Ascending aorta (tissue), 2 donors: ENCODE measurements at regions not wholly inside any gene's neighbourhood (a gene's known extent, or its start where the extent isn't known, plus 50 kb on each side); places are given as distances from the start of the nearest gene placed in this dataset.

Experiments used
- DNase-seq, 2 donors: peaks; one replicate each; pipeline ENCODE4 v3.0.0-alpha.2; 2019; ENCODE audit warnings: low spot score in 2 of 2
- H3K27ac ChIP-seq, 2 donors: fragments of 200-600 bp; sonication (generic); one replicate each; pipeline ENCODE4 v1.5.1; 2016 to 2017; ENCODE audit warnings: mild to moderate bottlenecking in 1 of 2
- H3K27me3 ChIP-seq: fragments of 200-600 bp; sonication (generic); one replicate; pipeline ENCODE4 v1.5.1; 2017
- H3K36me3 ChIP-seq, 2 donors: fragments of 200-600 bp; sonication (generic); one replicate each; pipeline ENCODE4 v1.5.1; 2016
- H3K4me1 ChIP-seq, 2 donors: fragments of 200-600 bp; sonication (generic); one replicate each; pipeline ENCODE4 v1.5.1; 2016 to 2017; ENCODE audit warnings: mild to moderate bottlenecking in 1 of 2
- H3K4me3 ChIP-seq, 2 donors: fragments of 200-600 bp; sonication (generic); one replicate each; pipeline ENCODE4 v1.5.1; 2016 to 2017; ENCODE audit warnings: mild to moderate bottlenecking in 1 of 2
- H3K9me3 ChIP-seq, 2 donors: fragments of 200-600 bp; sonication (generic); one replicate each; pipeline ENCODE4 v1.5.1; 2016
- intact Hi-C: fragments of 100-400 bp; cut with DNase I; formaldehyde crosslinking; loops from one replicate; pipeline ENCODE4 v1.15.1; 2023
- TF ChIP-seq, protein P1 (sequence below), 3 experiments: fragments of 200-600 bp in 2 of 3; fragments of 450-650 bp in 1 of 3; sonication (generic) in 2 of 3; IDR thresholded peaks; one replicate each; pipeline ENCODE4 v1.5.1; 2016 to 2019; ENCODE audit warnings: antibody characterized with exemption in 3 of 3, mild to moderate bottlenecking in 1 of 3, moderate library complexity in 1 of 3

DNA sequence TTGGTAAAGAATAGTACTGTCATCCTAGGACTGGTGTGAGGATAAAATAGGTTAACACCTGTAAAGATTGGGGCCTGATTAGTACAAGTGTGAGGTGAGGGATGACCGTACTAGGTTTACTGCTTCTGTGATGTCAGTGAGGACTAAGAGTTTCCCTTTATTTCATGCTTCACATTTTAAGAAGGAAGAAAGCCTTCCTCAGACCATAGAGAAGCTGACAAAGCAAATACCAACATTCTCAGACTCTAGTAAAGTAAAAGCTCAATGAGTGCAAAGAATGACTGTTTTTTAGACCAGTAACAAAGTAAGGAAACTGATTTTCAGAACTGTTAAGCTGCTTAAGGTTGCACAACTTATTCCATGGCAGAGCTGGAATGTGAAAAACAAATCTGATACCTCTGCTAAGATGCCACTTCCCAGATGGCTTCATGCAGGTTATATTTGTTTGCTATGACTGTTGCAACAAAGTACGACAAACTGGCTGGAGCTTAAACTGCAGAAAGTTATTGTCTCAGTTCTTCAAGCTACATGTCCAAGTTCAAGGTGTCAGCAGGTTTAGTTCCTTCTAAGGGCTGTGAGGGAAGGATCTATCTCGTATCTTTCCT is 354.9 kb downstream of the RSL24D1 start:
- Histone ChIP-seq H3K27me3 (no peaks in the 10 kb centered on the region), H3K27ac (no peak overlapping the region), H3K36me3 (no peaks in the 10 kb centered on the region), H3K4me3 (no peak overlapping the region), H3K9me3 (no peaks in the 10 kb centered on the region), H3K4me1 (no peaks in the 10 kb centered on the region)
- intact Hi-C loops, result no loop called here
- DNase-seq, result no peak
- TF ChIP-seq, protein P1, sequence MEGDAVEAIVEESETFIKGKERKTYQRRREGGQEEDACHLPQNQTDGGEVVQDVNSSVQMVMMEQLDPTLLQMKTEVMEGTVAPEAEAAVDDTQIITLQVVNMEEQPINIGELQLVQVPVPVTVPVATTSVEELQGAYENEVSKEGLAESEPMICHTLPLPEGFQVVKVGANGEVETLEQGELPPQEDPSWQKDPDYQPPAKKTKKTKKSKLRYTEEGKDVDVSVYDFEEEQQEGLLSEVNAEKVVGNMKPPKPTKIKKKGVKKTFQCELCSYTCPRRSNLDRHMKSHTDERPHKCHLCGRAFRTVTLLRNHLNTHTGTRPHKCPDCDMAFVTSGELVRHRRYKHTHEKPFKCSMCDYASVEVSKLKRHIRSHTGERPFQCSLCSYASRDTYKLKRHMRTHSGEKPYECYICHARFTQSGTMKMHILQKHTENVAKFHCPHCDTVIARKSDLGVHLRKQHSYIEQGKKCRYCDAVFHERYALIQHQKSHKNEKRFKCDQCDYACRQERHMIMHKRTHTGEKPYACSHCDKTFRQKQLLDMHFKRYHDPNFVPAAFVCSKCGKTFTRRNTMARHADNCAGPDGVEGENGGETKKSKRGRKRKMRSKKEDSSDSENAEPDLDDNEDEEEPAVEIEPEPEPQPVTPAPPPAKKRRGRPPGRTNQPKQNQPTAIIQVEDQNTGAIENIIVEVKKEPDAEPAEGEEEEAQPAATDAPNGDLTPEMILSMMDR (IDR thresholded peaks at IDR 0.05), result no peak

DNA sequence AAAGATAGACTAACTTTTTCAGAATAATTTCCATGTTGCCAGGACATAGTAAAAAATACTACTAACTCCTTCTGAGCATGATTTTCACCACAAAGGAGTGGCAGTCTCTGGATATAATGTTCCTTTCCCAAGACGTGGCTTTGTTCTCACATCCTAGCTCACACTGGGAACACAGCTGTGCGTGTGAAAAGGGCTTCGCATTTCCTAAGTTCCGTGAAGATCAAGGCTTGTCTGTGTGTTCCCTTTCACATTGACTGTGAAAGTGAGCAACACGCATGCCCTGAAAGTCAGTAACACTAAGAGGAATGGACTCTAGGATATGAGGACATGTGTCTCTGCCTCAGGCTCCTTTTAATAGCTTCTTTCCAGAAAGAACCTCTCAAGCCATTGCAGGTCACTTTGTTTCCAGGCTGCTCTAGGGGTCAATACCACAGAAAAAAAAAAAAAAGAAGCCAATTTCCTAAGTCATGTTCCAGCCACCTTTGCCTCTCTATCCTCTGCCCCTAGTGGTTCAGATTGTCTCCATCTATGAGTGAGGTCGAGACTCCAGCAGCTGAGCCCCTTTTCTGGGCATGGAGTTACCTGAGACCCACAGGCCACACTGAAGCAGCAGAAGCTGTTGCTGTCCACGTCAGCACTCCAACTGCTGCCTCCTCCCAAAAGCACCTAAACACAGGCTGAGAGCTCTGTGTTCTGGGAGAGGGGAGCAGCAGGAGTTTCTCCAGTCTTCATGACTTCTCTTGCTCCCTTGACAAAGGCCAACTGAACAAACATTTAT is 355.9 kb downstream of the RSL24D1 start:
- H3K27me3 ChIP-seq, result no peaks in the 10 kb centered on the region
- intact Hi-C loops, result no loop called here
- no peaks in the 10 kb centered on the region for H3K4me1 ChIP-seq
- DNase-seq, result no peak
- TF ChIP-seq, protein P1 (IDR thresholded peaks at IDR 0.05), result no peak
- no peak overlapping the region for H3K4me3 ChIP-seq
- no peak overlapping the region for H3K27ac ChIP-seq
- no peaks in the 10 kb centered on the region for H3K36me3 ChIP-seq
- H3K9me3 ChIP-seq, result no peaks in the 10 kb centered on the region

DNA sequence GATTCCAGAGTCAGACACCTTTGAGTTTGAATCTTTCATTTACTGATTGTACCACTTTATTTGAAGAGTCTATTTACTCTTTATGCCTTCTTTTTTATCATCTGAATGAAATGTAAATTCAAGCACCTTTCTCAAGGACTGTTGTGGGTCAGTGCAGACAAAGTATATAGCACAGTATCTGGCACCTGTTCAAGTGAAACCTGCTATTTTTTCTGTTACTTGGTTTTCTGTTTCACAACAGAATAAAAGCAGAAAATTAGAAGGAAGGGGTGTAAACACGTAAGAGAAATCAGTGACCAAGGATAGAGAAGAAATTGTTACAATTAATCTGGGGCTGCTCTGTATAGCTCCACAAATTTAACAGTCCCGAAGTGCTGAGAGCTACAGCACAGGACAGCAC is 357.4 kb downstream of the RSL24D1 start:
- H3K36me3 ChIP-seq, result no peaks in the 10 kb centered on the region
- TF ChIP-seq, protein P1 (IDR thresholded peaks at IDR 0.05), result no peak
- H3K27me3 ChIP-seq, result no peaks in the 10 kb centered on the region
- no peak for DNase-seq
- H3K4me1 ChIP-seq, result no peaks in the 10 kb centered on the region
- H3K27ac ChIP-seq, result no peak overlapping the region
- intact Hi-C loops, result no loop called here
- H3K4me3 ChIP-seq, result peak overlapping the region in 1 of 2 donors; percentile 25
- H3K9me3 ChIP-seq, result no peaks in the 10 kb centered on the region

- TF ChIP-seq, protein P1 (IDR thresholded peaks at IDR 0.05), result no peak
- Histone ChIP-seq H3K4me3 (no peak overlapping the region), H3K36me3 (no peaks in the 10 kb centered on the region), H3K27me3 (no peaks in the 10 kb centered on the region), H3K27ac (no peak overlapping the region), H3K9me3 (no peaks in the 10 kb centered on the region), H3K4me1 (no peaks in the 10 kb centered on the region)
- intact Hi-C loops, result no loop called here
- DNase-seq, result no peak
Observed at GRCh38 chr15:54836052-54836795, 360.5 kb downstream of the RSL24D1 start.

DNA sequence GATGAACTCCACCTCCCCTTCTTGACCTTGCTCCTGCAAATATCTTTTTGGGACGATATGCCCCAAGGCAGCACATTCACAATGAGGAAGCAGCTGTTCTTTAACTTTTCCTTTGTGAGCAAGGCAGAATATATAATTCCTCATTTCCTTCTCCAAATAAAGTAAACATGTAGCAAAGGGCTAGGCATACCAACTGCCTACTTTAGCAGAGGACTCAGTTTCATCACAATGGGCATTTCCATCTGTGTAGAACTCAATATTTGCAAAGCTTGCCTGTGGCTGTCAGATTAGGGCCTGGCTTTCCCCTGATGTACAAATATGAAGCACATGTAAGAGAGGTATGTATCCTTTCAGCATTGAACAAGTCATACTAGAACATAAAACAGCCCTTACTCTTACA is 366.9 kb downstream of the RSL24D1 start:
- Histone ChIP-seq H3K4me3 (no peak overlapping the region), H3K36me3 (no peaks in the 10 kb centered on the region), H3K27me3 (no peaks in the 10 kb centered on the region), H3K27ac (no peak overlapping the region), H3K4me1 (no peaks in the 10 kb centered on the region), H3K9me3 (peaks cover 0 to 8% of the 10 kb centered on the region in 2 donors)
- no peak for DNase-seq
- TF ChIP-seq, protein P1 (IDR thresholded peaks at IDR 0.05), result no peak
- intact Hi-C loops, result no loop called here
